ENCODE measurements at regions not wholly inside any gene's neighbourhood (a gene's known extent, or its start where the extent isn't known, plus 50 kb on each side); places are given as distances from the start of the nearest gene placed in this dataset.

- ChIA-PET POLR2A (no interaction called here), CTCF (no interaction called here)
- H3K4me1 Mint-ChIP-seq, result no peaks in the 10 kb centered on the region
- no peaks in the 10 kb centered on the region for H3K36me3 ChIP-seq (ENCODE audit: insufficient read depth, low read length)
- no peaks in the 10 kb centered on the region for H3K36me3 Mint-ChIP-seq
- no peak overlapping the region for H3K4me3 ChIP-seq (ENCODE audit: low read length)
- no peaks in the 10 kb centered on the region for H3K27me3 ChIP-seq (ENCODE audit: insufficient read depth, low read length, poor library complexity, severe bottlenecking)
- no peak overlapping the region for H3K4me3 Mint-ChIP-seq
- H3K27ac ChIP-seq (ENCODE audit: low read depth, low read length), result no peak overlapping the region
- H3K9me3 ChIP-seq (ENCODE audit: low read length), result no peaks in the 10 kb centered on the region
- no peaks in the 10 kb centered on the region for H3K27me3 Mint-ChIP-seq
- no peaks in the 10 kb centered on the region for H3K4me1 ChIP-seq (ENCODE audit: insufficient read depth, low read length)
- peaks cover 2 to 15% (median 5%) of the 10 kb centered on the region in 5 donors for H3K9me3 Mint-ChIP-seq
- H3K27ac Mint-ChIP-seq, result no peak overlapping the region
- no peak for DNase-seq
Observed at GRCh38 chr6:86477500-86478148, 459.7 kb upstream of the HTR1E start.

GRCh38 chr6:86476311-86476710, 461.0 kb upstream of the HTR1E start:
- CTCF ChIA-PET, result no interaction called here
- Histone ChIP-seq H3K27ac (ENCODE audit: low read depth, low read length) (no peak overlapping the region), H3K4me1 (ENCODE audit: insufficient read depth, low read length) (no peaks in the 10 kb centered on the region), H3K27me3 (ENCODE audit: insufficient read depth, low read length, poor library complexity, severe bottlenecking) (no peaks in the 10 kb centered on the region), H3K36me3 (ENCODE audit: insufficient read depth, low read length) (no peaks in the 10 kb centered on the region), H3K4me3 (ENCODE audit: low read length) (no peak overlapping the region), H3K9me3 (ENCODE audit: low read length) (no peaks in the 10 kb centered on the region)
- POLR2A ChIA-PET, result no interaction called here
- Mint-ChIP-seq H3K27me3 (no peaks in the 10 kb centered on the region), H3K4me3 (no peak overlapping the region), H3K27ac (no peak overlapping the region), H3K9me3 (peaks cover 2 to 15% (median 5%) of the 10 kb centered on the region in 5 donors), H3K36me3 (no peaks in the 10 kb centered on the region), H3K4me1 (no peaks in the 10 kb centered on the region)
- DNase-seq, result no peak

GRCh38 chr6:86474081-86474480, 463.2 kb upstream of the HTR1E start:
- Mint-ChIP-seq H3K4me3 (no peak overlapping the region), H3K27me3 (no peaks in the 10 kb centered on the region), H3K4me1 (no peaks in the 10 kb centered on the region), H3K36me3 (no peaks in the 10 kb centered on the region), H3K27ac (no peak overlapping the region), H3K9me3 (peaks cover 3 to 15% (median 7%) of the 10 kb centered on the region in 5 donors)
- Histone ChIP-seq H3K27me3 (ENCODE audit: insufficient read depth, low read length, poor library complexity, severe bottlenecking) (no peaks in the 10 kb centered on the region), H3K4me3 (ENCODE audit: low read length) (no peak overlapping the region), H3K36me3 (ENCODE audit: insufficient read depth, low read length) (no peaks in the 10 kb centered on the region), H3K27ac (ENCODE audit: low read depth, low read length) (no peak overlapping the region), H3K4me1 (ENCODE audit: insufficient read depth, low read length) (no peaks in the 10 kb centered on the region), H3K9me3 (ENCODE audit: low read length) (no peaks in the 10 kb centered on the region)
- ChIA-PET CTCF (no interaction called here), POLR2A (no interaction called here)
- DNase-seq, result no peak

- no peaks in the 10 kb centered on the region for H3K36me3 Mint-ChIP-seq
Observed at GRCh38 chr6:86471791-86472190, 465.5 kb upstream of the HTR1E start.

GRCh38 chr6:86459978-86460377, 477.4 kb upstream of the HTR1E start:
- H3K4me3 ChIP-seq (ENCODE audit: low read length), result no peak overlapping the region
- H3K4me1 ChIP-seq (ENCODE audit: insufficient read depth, low read length), result no peaks in the 10 kb centered on the region
- H3K9me3 Mint-ChIP-seq, result peaks cover 5 to 16% (median 9%) of the 10 kb centered on the region in 5 donors
- H3K36me3 Mint-ChIP-seq, result no peaks in the 10 kb centered on the region
- ChIA-PET CTCF (no interaction called here), POLR2A (no interaction called here)
- DNase-seq, result no peak
- H3K27ac Mint-ChIP-seq, result no peak overlapping the region
- no peak overlapping the region for H3K27ac ChIP-seq (ENCODE audit: low read depth, low read length)
- H3K4me3 Mint-ChIP-seq, result no peak overlapping the region
- no peaks in the 10 kb centered on the region for H3K36me3 ChIP-seq (ENCODE audit: insufficient read depth, low read length)
- no peaks in the 10 kb centered on the region for H3K27me3 Mint-ChIP-seq
- no peaks in the 10 kb centered on the region for H3K27me3 ChIP-seq (ENCODE audit: insufficient read depth, low read length, poor library complexity, severe bottlenecking)
- H3K9me3 ChIP-seq (ENCODE audit: low read length), result no peaks in the 10 kb centered on the region
- no peaks in the 10 kb centered on the region for H3K4me1 Mint-ChIP-seq

More at GRCh38 chr6:86471791-86472190, 465.5 kb upstream of the HTR1E start:
- Histone ChIP-seq H3K9me3 (ENCODE audit: low read length) (no peaks in the 10 kb centered on the region), H3K27me3 (ENCODE audit: insufficient read depth, low read length, poor library complexity, severe bottlenecking) (no peaks in the 10 kb centered on the region), H3K27ac (ENCODE audit: low read depth, low read length) (no peak overlapping the region), H3K4me3 (ENCODE audit: low read length) (no peak overlapping the region), H3K36me3 (ENCODE audit: insufficient read depth, low read length) (no peaks in the 10 kb centered on the region), H3K4me1 (ENCODE audit: insufficient read depth, low read length) (no peaks in the 10 kb centered on the region)
- no peak for DNase-seq
- ChIA-PET CTCF (no interaction called here), POLR2A (no interaction called here)
- Mint-ChIP-seq H3K4me3 (no peak overlapping the region), H3K9me3 (peaks cover 0 to 15% (median 6%) of the 10 kb centered on the region in 5 donors), H3K27ac (no peak overlapping the region), H3K4me1 (no peaks in the 10 kb centered on the region), H3K27me3 (no peaks in the 10 kb centered on the region)

GRCh38 chr6:86456821-86457220, 480.5 kb upstream of the HTR1E start:
- Mint-ChIP-seq H3K9me3 (peaks cover 12 to 17% (median 16%) of the 10 kb centered on the region in 5 donors), H3K4me1 (no peaks in the 10 kb centered on the region), H3K4me3 (no peak overlapping the region), H3K27ac (no peak overlapping the region), H3K36me3 (no peaks in the 10 kb centered on the region), H3K27me3 (no peaks in the 10 kb centered on the region)
- Histone ChIP-seq H3K27me3 (ENCODE audit: insufficient read depth, low read length, poor library complexity, severe bottlenecking) (no peaks in the 10 kb centered on the region), H3K27ac (ENCODE audit: low read depth, low read length) (no peak overlapping the region), H3K4me1 (ENCODE audit: insufficient read depth, low read length) (no peaks in the 10 kb centered on the region), H3K9me3 (ENCODE audit: low read length) (no peaks in the 10 kb centered on the region), H3K4me3 (ENCODE audit: low read length) (no peak overlapping the region), H3K36me3 (ENCODE audit: insufficient read depth, low read length) (no peaks in the 10 kb centered on the region)
- ChIA-PET CTCF (no interaction called here), POLR2A (no interaction called here)
- DNase-seq, result no peak

GRCh38 chr6:86453232-86453631, 484.1 kb upstream of the HTR1E start:
- H3K27me3 Mint-ChIP-seq, result no peaks in the 10 kb centered on the region
- peaks cover 3 to 12% (median 8%) of the 10 kb centered on the region in 5 donors for H3K9me3 Mint-ChIP-seq
- H3K36me3 Mint-ChIP-seq, result no peaks in the 10 kb centered on the region
- DNase-seq, result no peak
- no peak overlapping the region for H3K27ac Mint-ChIP-seq
- POLR2A ChIA-PET, result no interaction called here
- Histone ChIP-seq H3K36me3 (ENCODE audit: insufficient read depth, low read length) (no peaks in the 10 kb centered on the region), H3K27me3 (ENCODE audit: insufficient read depth, low read length, poor library complexity, severe bottlenecking) (no peaks in the 10 kb centered on the region), H3K4me1 (ENCODE audit: insufficient read depth, low read length) (no peaks in the 10 kb centered on the region), H3K4me3 (ENCODE audit: low read length) (no peak overlapping the region), H3K27ac (ENCODE audit: low read depth, low read length) (no peak overlapping the region), H3K9me3 (ENCODE audit: low read length) (no peaks in the 10 kb centered on the region)
- H3K4me1 Mint-ChIP-seq, result no peaks in the 10 kb centered on the region
- no peak overlapping the region for H3K4me3 Mint-ChIP-seq
- CTCF ChIA-PET, result no interaction called here

GRCh38 chr6:86448398-86448797, 488.9 kb upstream of the HTR1E start:
- CTCF ChIA-PET, result no interaction called here
- no peaks in the 10 kb centered on the region for H3K27me3 Mint-ChIP-seq
- no peaks in the 10 kb centered on the region for H3K27me3 ChIP-seq (ENCODE audit: insufficient read depth, low read length, poor library complexity, severe bottlenecking)
- H3K4me3 Mint-ChIP-seq, result no peak overlapping the region
- POLR2A ChIA-PET, result no interaction called here
- no peak overlapping the region for H3K27ac Mint-ChIP-seq
- H3K27ac ChIP-seq (ENCODE audit: low read depth, low read length), result no peak overlapping the region
- H3K9me3 ChIP-seq (ENCODE audit: low read length), result no peaks in the 10 kb centered on the region
- H3K4me1 ChIP-seq (ENCODE audit: insufficient read depth, low read length), result no peaks in the 10 kb centered on the region
- DNase-seq, result no peak
- no peaks in the 10 kb centered on the region for H3K36me3 ChIP-seq (ENCODE audit: insufficient read depth, low read length)
- no peak overlapping the region for H3K4me3 ChIP-seq (ENCODE audit: low read length)
- no peaks in the 10 kb centered on the region for H3K36me3 Mint-ChIP-seq
- no peaks in the 10 kb centered on the region for H3K4me1 Mint-ChIP-seq
- H3K9me3 Mint-ChIP-seq, result peaks cover 0 to 11% (median 2%) of the 10 kb centered on the region in 5 donors

- no peak overlapping the region for H3K27ac Mint-ChIP-seq
- no peak overlapping the region for H3K27ac ChIP-seq (ENCODE audit: low read depth, low read length)
- no peaks in the 10 kb centered on the region for H3K27me3 ChIP-seq (ENCODE audit: insufficient read depth, low read length, poor library complexity, severe bottlenecking)
- ChIA-PET POLR2A (no interaction called here), CTCF (no interaction called here)
- no peaks in the 10 kb centered on the region for H3K4me1 ChIP-seq (ENCODE audit: insufficient read depth, low read length)
- no peaks in the 10 kb centered on the region for H3K36me3 ChIP-seq (ENCODE audit: insufficient read depth, low read length)
- H3K9me3 Mint-ChIP-seq, result peaks cover 0 to 6% (median 0%) of the 10 kb centered on the region in 5 donors
- H3K27me3 Mint-ChIP-seq, result no peaks in the 10 kb centered on the region
- no peak for DNase-seq
- no peaks in the 10 kb centered on the region for H3K4me1 Mint-ChIP-seq
- H3K9me3 ChIP-seq (ENCODE audit: low read length), result no peaks in the 10 kb centered on the region
- no peaks in the 10 kb centered on the region for H3K36me3 Mint-ChIP-seq
- H3K4me3 Mint-ChIP-seq, result no peak overlapping the region
- H3K4me3 ChIP-seq (ENCODE audit: low read length), result no peak overlapping the region
Observed at GRCh38 chr6:86440608-86441007, 496.7 kb upstream of the HTR1E start.
